DND-41 (cell line): ENCODE measurements at regions not wholly inside any gene's neighbourhood (a gene's known extent, or its start where the extent isn't known, plus 50 kb on each side); places are given as distances from the start of the nearest gene placed in this dataset.

ENCODE experiments used
- ATAC-seq: fragments of 200-7000 bp; cut with Tn5 transposase; 3 replicates; pipeline ENCODE4 v1.9.1; 2021; ENCODE audit warnings: low read depth; ENCODE audit not compliant: insufficient read depth
- DNase-seq: peaks from one replicate; pipeline ENCODE4 v3.0.0-alpha.2; 2020
- H2AFZ ChIP-seq: 2 replicates; pipeline ENCODE4 v1.6.0; 2012; ENCODE audit warnings: low read depth, low read length
- H3K27ac ChIP-seq: 2 replicates; pipeline ENCODE4 v1.5.1; 2012; ENCODE audit warnings: low read length, inconsistent platforms
- H3K27me3 ChIP-seq: fragments of 200-600 bp; sonication (generic); 2 replicates; pipeline ENCODE4 v1.6.0; 2012; ENCODE audit warnings: low read length, mild to moderate bottlenecking, inconsistent platforms; ENCODE audit not compliant: insufficient read depth, poor library complexity
- H3K36me3 ChIP-seq: 2 replicates; pipeline ENCODE4 v1.5.1; 2012; ENCODE audit warnings: low read length, inconsistent platforms; ENCODE audit not compliant: insufficient read depth
- H3K4me1 ChIP-seq: 2 replicates; pipeline ENCODE4 v1.5.1; 2012; ENCODE audit warnings: mild to moderate bottlenecking, low read length; ENCODE audit not compliant: insufficient read depth
- H3K4me2 ChIP-seq: 2 replicates; pipeline ENCODE4 v1.6.0; 2012; ENCODE audit warnings: mild to moderate bottlenecking, moderate library complexity, low read length, inconsistent platforms; ENCODE audit not compliant: insufficient read depth
- H3K4me3 ChIP-seq, 2 experiments: fragments of 200-600 bp in 1 of 2; shearing (Covaris generic) in 1 of 2; 2 replicates each; pipeline ENCODE4 v1.5.1; 2012 to 2016; ENCODE audit warnings: inconsistent platforms in 2 of 2, low read length in 2 of 2, mild to moderate bottlenecking in 2 of 2, low read depth in 1 of 2, moderate library complexity in 1 of 2
- H3K79me2 ChIP-seq: 2 replicates; pipeline ENCODE4 v1.6.0; 2012; ENCODE audit warnings: low read length, inconsistent platforms; ENCODE audit not compliant: insufficient read depth
- H3K9ac ChIP-seq: 2 replicates; pipeline ENCODE4 v1.6.0; 2012; ENCODE audit warnings: low read depth, mild to moderate bottlenecking, inconsistent platforms, low read length, moderate library complexity
- H3K9me3 ChIP-seq: 2 replicates; pipeline ENCODE4 v1.5.1; 2012; ENCODE audit warnings: low read length, moderate library complexity, mild to moderate bottlenecking, inconsistent platforms; ENCODE audit not compliant: insufficient read depth, severe bottlenecking
- H4K20me1 ChIP-seq: 2 replicates; pipeline ENCODE4 v1.6.0; 2012; ENCODE audit warnings: low read length; ENCODE audit not compliant: insufficient read depth
- CTCF ChIP-seq: IDR thresholded peaks from 2 replicates; pipeline ENCODE4 v1.5.1; 2012; ENCODE audit warnings: borderline replicate concordance, low read length, moderate library complexity, mild to moderate bottlenecking; ENCODE audit not compliant: poor library complexity, severe bottlenecking; ENCODE audit errors: extremely low read depth
- EZH2 ChIP-seq: IDR thresholded peaks from 3 replicates; pipeline ENCODE4 v1.6.1; 2012; ENCODE audit warnings: borderline replicate concordance, low read depth, mild to moderate bottlenecking, moderate library complexity, low read length, inconsistent platforms; ENCODE audit not compliant: severe bottlenecking

- no peaks in the 10 kb centered on the region for H3K79me2 ChIP-seq
- no peak overlapping the region for H3K9ac ChIP-seq
- H3K4me1 ChIP-seq, result no peaks in the 10 kb centered on the region
- H3K27ac ChIP-seq, result no peak overlapping the region
- no peaks in the 10 kb centered on the region for H3K27me3 ChIP-seq
- ATAC-seq, result no peak
- TF ChIP-seq EZH2 (no peak), CTCF (no peak)
- no peak overlapping the region for H3K4me2 ChIP-seq
- DNase-seq, result no peak
- H3K4me3 ChIP-seq, result no peak overlapping the region
- H4K20me1 ChIP-seq, result no peaks in the 10 kb centered on the region
- no peaks in the 10 kb centered on the region for H3K9me3 ChIP-seq
- H2AFZ ChIP-seq, result no peak overlapping the region
- no peaks in the 10 kb centered on the region for H3K36me3 ChIP-seq
Observed at GRCh38 chr2:176753205-176753604, 459.4 kb upstream of the HNRNPA3 start.

- H3K9me3 ChIP-seq, result no peaks in the 10 kb centered on the region
- no peaks in the 10 kb centered on the region for H4K20me1 ChIP-seq
- H3K79me2 ChIP-seq, result no peaks in the 10 kb centered on the region
- TF ChIP-seq EZH2, result no peak
- H3K4me2 ChIP-seq, result no peak overlapping the region
- no peak overlapping the region for H3K4me3 ChIP-seq
- ATAC-seq (no peak), DNase-seq (no peak)
- no peaks in the 10 kb centered on the region for H3K4me1 ChIP-seq
- no peak overlapping the region for H2AFZ ChIP-seq
- H3K27ac ChIP-seq, result no peak overlapping the region
- no peaks in the 10 kb centered on the region for H3K27me3 ChIP-seq
- H3K36me3 ChIP-seq, result no peaks in the 10 kb centered on the region
- no peak overlapping the region for H3K9ac ChIP-seq
Observed at GRCh38 chr2:176753752-176754474, 458.7 kb upstream of the HNRNPA3 start.

- DNase-seq, result no peak
- Histone ChIP-seq H3K4me2 (no peak overlapping the region), H3K27ac (no peak overlapping the region), H3K4me1 (no peaks in the 10 kb centered on the region), H3K79me2 (no peaks in the 10 kb centered on the region), H3K9me3 (no peaks in the 10 kb centered on the region), H4K20me1 (no peaks in the 10 kb centered on the region), H3K36me3 (no peaks in the 10 kb centered on the region), H2AFZ (no peak overlapping the region), H3K27me3 (no peaks in the 10 kb centered on the region), H3K9ac (no peak overlapping the region), H3K4me3 (no peak overlapping the region)
- TF ChIP-seq CTCF (no peak), EZH2 (no peak)
- no peak for ATAC-seq
Observed at GRCh38 chr2:176755537-176756135, 457.0 kb upstream of the HNRNPA3 start.

GRCh38 chr2:176758426-176758825 lies 454.2 kb upstream of the HNRNPA3 start:
- no peaks in the 10 kb centered on the region for H4K20me1 ChIP-seq
- H3K36me3 ChIP-seq, result no peaks in the 10 kb centered on the region
- H3K4me1 ChIP-seq, result no peaks in the 10 kb centered on the region
- no peak overlapping the region for H3K9ac ChIP-seq
- no peaks in the 10 kb centered on the region for H3K79me2 ChIP-seq
- H3K4me2 ChIP-seq, result no peak overlapping the region
- TF ChIP-seq EZH2, result no peak
- H3K27me3 ChIP-seq, result no peaks in the 10 kb centered on the region
- H3K9me3 ChIP-seq, result no peaks in the 10 kb centered on the region
- no peak overlapping the region for H3K27ac ChIP-seq
- ATAC-seq (no peak), DNase-seq (no peak)
- no peak overlapping the region for H3K4me3 ChIP-seq
- no peak overlapping the region for H2AFZ ChIP-seq
